GM13977 (cell line): ENCODE measurements at regions not wholly inside any gene's neighbourhood (a gene's known extent, or its start where the extent isn't known, plus 50 kb on each side); places are given as distances from the start of the nearest gene placed in this dataset.

Experiments
- DNase-seq: peaks from one replicate; pipeline ENCODE4 v3.0.0; 2012; ENCODE audit warnings: low spot score
- CTCF ChIP-seq: IDR thresholded peaks from 2 replicates; pipeline ENCODE4 v1.5.1; 2012; ENCODE audit warnings: mild to moderate bottlenecking, control low read depth; ENCODE audit not compliant: insufficient read depth; ENCODE audit errors: extremely low read depth, missing control alignments
- in situ Hi-C: fragments of 300-500 bp; cut with MboI; formaldehyde crosslinking; loops from one replicate; pipeline ENCODE4 v1.12.0; 2022; ENCODE audit warnings: low sequenced_read_pairs, low pct_unique_long_range_greater_than_20kb, mixed read lengths, inconsistent platforms; ENCODE audit not compliant: unreplicated experiment

GRCh38 chr10:62655337-62655994, 149.1 kb upstream of the ADO start:
- no peak for TF ChIP-seq CTCF
- in situ Hi-C loops = no loop called here
- peak; percentile 74 for DNase-seq

- no peak for DNase-seq
- in situ Hi-C loops = no loop called here
- no peak for TF ChIP-seq CTCF
These were observed 147.2 kb upstream of the ADO start for GRCh38 chr10:62657244-62657835.

GRCh38 chr10:62658516-62658915, 146.0 kb upstream of the ADO start:
- TF ChIP-seq CTCF = no peak
- no peak for DNase-seq
- in situ Hi-C loops = no loop called here

GRCh38 chr10:62661143-62661542, 143.4 kb upstream of the ADO start:
- no peak for TF ChIP-seq CTCF
- in situ Hi-C loops = no loop called here
- no peak for DNase-seq

GRCh38 chr10:62662486-62662885, 142.0 kb upstream of the ADO start:
- no peak for DNase-seq
- TF ChIP-seq CTCF = no peak

GRCh38 chr10:62665771-62666170, 138.7 kb upstream of the ADO start:
- no peak for TF ChIP-seq CTCF
- in situ Hi-C loops = no loop called here
- DNase-seq = no peak

More at GRCh38 chr10:62662486-62662885, 142.0 kb upstream of the ADO start:
- in situ Hi-C loops = no loop called here

GRCh38 chr10:62666275-62666674, 138.2 kb upstream of the ADO start:
- DNase-seq = no peak
- TF ChIP-seq CTCF = no peak
- in situ Hi-C loops = no loop called here
